SK-N-MC (cell line): ENCODE measurements at regions not wholly inside any gene's neighbourhood (a gene's known extent, or its start where the extent isn't known, plus 50 kb on each side); places are given as distances from the start of the nearest gene placed in this dataset.

Experiments used
- EZH2 ChIP-seq: fragments of 200-600 bp; sonication (generic); IDR thresholded peaks from one replicate; pipeline ENCODE4 v1.6.1; 2017; ENCODE audit warnings: antibody characterized with exemption
- POLR2AphosphoS5 ChIP-seq: IDR thresholded peaks from 2 replicates; pipeline ENCODE4 v1.6.1; 2012; ENCODE audit warnings: mild to moderate bottlenecking, low read depth, low read length, borderline replicate concordance

DNA sequence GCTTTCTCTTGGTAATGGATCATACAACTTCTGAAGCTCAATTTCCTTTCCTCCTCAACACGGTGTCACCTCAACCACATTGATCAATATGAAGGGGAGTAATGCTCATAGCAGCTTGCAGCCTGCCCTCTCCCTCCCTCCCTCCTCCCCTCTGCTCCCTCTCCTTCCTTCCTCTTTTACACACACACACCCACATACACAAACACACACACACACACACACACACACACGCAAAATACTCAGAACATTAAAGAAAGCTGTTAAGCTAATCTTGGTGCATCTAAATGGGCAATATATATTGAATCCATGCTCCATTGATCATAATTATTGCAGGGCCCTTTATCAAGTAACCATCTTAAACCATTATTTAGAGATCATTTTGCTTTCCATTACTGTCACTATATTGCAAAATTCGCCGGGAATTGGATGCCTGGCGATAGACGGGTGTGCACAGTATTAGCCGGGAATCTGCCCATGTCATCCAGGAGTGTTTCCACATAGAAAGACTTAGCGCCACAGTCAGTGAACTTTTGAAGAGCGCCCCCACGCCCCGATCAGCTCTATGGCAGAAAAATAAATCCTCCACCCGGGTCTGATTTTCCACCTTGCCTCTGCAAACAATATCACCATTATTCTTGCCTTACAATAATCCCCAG lies 122.0 kb downstream of the PRLHR start:
- TF ChIP-seq POLR2AphosphoS5 (no peak), EZH2 (no peak)
